ENCODE measurements at regions not wholly inside any gene's neighbourhood (a gene's known extent, or its start where the extent isn't known, plus 50 kb on each side); places are given as distances from the start of the nearest gene placed in this dataset.

GRCh38 chr2:18426174-18426573, 134.3 kb downstream of the RDH14 start:
- H3K4me3 ChIP-seq (ENCODE audit: low read depth, low read length), result no peak overlapping the region
- TF ChIP-seq, protein P1, sequence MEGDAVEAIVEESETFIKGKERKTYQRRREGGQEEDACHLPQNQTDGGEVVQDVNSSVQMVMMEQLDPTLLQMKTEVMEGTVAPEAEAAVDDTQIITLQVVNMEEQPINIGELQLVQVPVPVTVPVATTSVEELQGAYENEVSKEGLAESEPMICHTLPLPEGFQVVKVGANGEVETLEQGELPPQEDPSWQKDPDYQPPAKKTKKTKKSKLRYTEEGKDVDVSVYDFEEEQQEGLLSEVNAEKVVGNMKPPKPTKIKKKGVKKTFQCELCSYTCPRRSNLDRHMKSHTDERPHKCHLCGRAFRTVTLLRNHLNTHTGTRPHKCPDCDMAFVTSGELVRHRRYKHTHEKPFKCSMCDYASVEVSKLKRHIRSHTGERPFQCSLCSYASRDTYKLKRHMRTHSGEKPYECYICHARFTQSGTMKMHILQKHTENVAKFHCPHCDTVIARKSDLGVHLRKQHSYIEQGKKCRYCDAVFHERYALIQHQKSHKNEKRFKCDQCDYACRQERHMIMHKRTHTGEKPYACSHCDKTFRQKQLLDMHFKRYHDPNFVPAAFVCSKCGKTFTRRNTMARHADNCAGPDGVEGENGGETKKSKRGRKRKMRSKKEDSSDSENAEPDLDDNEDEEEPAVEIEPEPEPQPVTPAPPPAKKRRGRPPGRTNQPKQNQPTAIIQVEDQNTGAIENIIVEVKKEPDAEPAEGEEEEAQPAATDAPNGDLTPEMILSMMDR (IDR thresholded peaks at IDR 0.05; ENCODE audit: borderline replicate concordance, insufficient read depth, low read depth, low read length), result no peak

- TF ChIP-seq, protein P1 (IDR thresholded peaks at IDR 0.05; ENCODE audit: borderline replicate concordance, insufficient read depth, low read depth, low read length), result no peak
These were observed 135.2 kb downstream of the RDH14 start for GRCh38 chr2:18425210-18425703.

GRCh38 chr2:18423636-18424035, 136.8 kb downstream of the RDH14 start:
- TF ChIP-seq, protein P1 (IDR thresholded peaks at IDR 0.05; ENCODE audit: borderline replicate concordance, insufficient read depth, low read depth, low read length), result no peak
- H3K4me3 ChIP-seq (ENCODE audit: low read depth, low read length), result no peak overlapping the region

More at GRCh38 chr2:18425210-18425703, 135.2 kb downstream of the RDH14 start:
- no peak overlapping the region for H3K4me3 ChIP-seq (ENCODE audit: low read depth, low read length)

- no peak overlapping the region for H3K4me3 ChIP-seq (ENCODE audit: low read depth, low read length)
- TF ChIP-seq, protein P1 (IDR thresholded peaks at IDR 0.05; ENCODE audit: borderline replicate concordance, insufficient read depth, low read depth, low read length), result no peak
These were observed 137.9 kb downstream of the RDH14 start for GRCh38 chr2:18422432-18423165.

- TF ChIP-seq, protein P1 (IDR thresholded peaks at IDR 0.05; ENCODE audit: borderline replicate concordance, insufficient read depth, low read depth, low read length), result no peak
- no peak overlapping the region for H3K4me3 ChIP-seq (ENCODE audit: low read depth, low read length)
These were observed 146.6 kb downstream of the RDH14 start for GRCh38 chr2:18413676-18414396.

- TF ChIP-seq, protein P1 (IDR thresholded peaks at IDR 0.05; ENCODE audit: borderline replicate concordance, insufficient read depth, low read depth, low read length), result no peak
- no peak overlapping the region for H3K4me3 ChIP-seq (ENCODE audit: low read depth, low read length)
These were observed 147.3 kb downstream of the RDH14 start for GRCh38 chr2:18412980-18413675.

Data from GM12875 (cell line).